Osteoblast (primary cell): ENCODE measurements at regions not wholly inside any gene's neighbourhood (a gene's known extent, or its start where the extent isn't known, plus 50 kb on each side); places are given as distances from the start of the nearest gene placed in this dataset.

Experiments used
- DNase-seq: peaks from one replicate; pipeline ENCODE4 v3.0.0; 2011; ENCODE audit warnings: low spot score, mixed read lengths; ENCODE audit not compliant: insufficient read length; ENCODE audit errors: missing footprints
- H2AFZ ChIP-seq: 2 replicates; pipeline ENCODE4 v1.6.0; 2011; ENCODE audit warnings: mild to moderate bottlenecking, low read length
- H3K27ac ChIP-seq: 2 replicates; pipeline ENCODE4 v1.5.1; 2011; ENCODE audit warnings: mild to moderate bottlenecking, low read depth, low read length, moderate library complexity
- H3K27me3 ChIP-seq: 2 replicates; pipeline ENCODE4 v1.6.0; 2012; ENCODE audit warnings: mild to moderate bottlenecking, control low read depth, inconsistent platforms, low read length, moderate library complexity; ENCODE audit not compliant: insufficient read depth
- H3K36me3 ChIP-seq: 2 replicates; pipeline ENCODE4 v1.5.1; 2011; ENCODE audit warnings: mild to moderate bottlenecking, low read length, control low read depth, moderate library complexity; ENCODE audit not compliant: insufficient read depth
- H3K4me1 ChIP-seq: 2 replicates; pipeline ENCODE4 v1.5.1; 2011; ENCODE audit warnings: mild to moderate bottlenecking, low read length, control low read depth, moderate library complexity; ENCODE audit not compliant: insufficient read depth
- H3K4me2 ChIP-seq: 2 replicates; pipeline ENCODE4 v1.6.0; 2011; ENCODE audit warnings: mild to moderate bottlenecking, low read length; ENCODE audit not compliant: insufficient read depth
- H3K4me3 ChIP-seq: fragments of 200-600 bp; sonication (generic); 3 replicates; pipeline ENCODE4 v1.5.1; 2012; ENCODE audit warnings: mild to moderate bottlenecking, low read length, inconsistent platforms; ENCODE audit not compliant: insufficient read depth
- H3K79me2 ChIP-seq: 2 replicates; pipeline ENCODE4 v1.6.0; 2012; ENCODE audit warnings: mild to moderate bottlenecking, low read length, control low read depth, inconsistent platforms; ENCODE audit not compliant: insufficient read depth
- H3K9me3 ChIP-seq: 2 replicates; pipeline ENCODE4 v1.5.1; 2011; ENCODE audit warnings: low read depth, low read length, control low read depth
- H4K20me1 ChIP-seq: 2 replicates; pipeline ENCODE4 v1.6.0; 2012; ENCODE audit warnings: mild to moderate bottlenecking, low read length, control low read depth; ENCODE audit not compliant: insufficient read depth
- CTCF ChIP-seq: IDR thresholded peaks from 2 replicates; pipeline ENCODE4 v1.5.1; 2011; ENCODE audit warnings: mild to moderate bottlenecking, low read depth, low read length, moderate library complexity; ENCODE audit errors: extremely low read depth

- no peaks in the 10 kb centered on the region for H3K27me3 ChIP-seq
- no peaks in the 10 kb centered on the region for H4K20me1 ChIP-seq
- H2AFZ ChIP-seq: no peak overlapping the region
- H3K4me1 ChIP-seq: no peaks in the 10 kb centered on the region
- no peaks in the 10 kb centered on the region for H3K36me3 ChIP-seq
- H3K79me2 ChIP-seq: no peaks in the 10 kb centered on the region
- no peak overlapping the region for H3K27ac ChIP-seq
- no peak for DNase-seq
- no peak overlapping the region for H3K4me3 ChIP-seq
- no peak overlapping the region for H3K4me2 ChIP-seq
- no peaks in the 10 kb centered on the region for H3K9me3 ChIP-seq
- no peak for TF ChIP-seq CTCF
These were observed 173.2 kb upstream of the TRIM24 start for GRCh38 chr7:138286846-138287245.

- no peaks in the 10 kb centered on the region for H3K9me3 ChIP-seq
- H3K27ac ChIP-seq: no peak overlapping the region
- TF ChIP-seq CTCF: no peak
- no peak overlapping the region for H3K4me3 ChIP-seq
- H3K4me1 ChIP-seq: no peaks in the 10 kb centered on the region
- no peak overlapping the region for H2AFZ ChIP-seq
- H3K4me2 ChIP-seq: no peak overlapping the region
- no peaks in the 10 kb centered on the region for H4K20me1 ChIP-seq
- no peaks in the 10 kb centered on the region for H3K79me2 ChIP-seq
- no peaks in the 10 kb centered on the region for H3K27me3 ChIP-seq
- H3K36me3 ChIP-seq: no peaks in the 10 kb centered on the region
- DNase-seq: no peak
These were observed 172.5 kb upstream of the TRIM24 start for GRCh38 chr7:138287549-138287948.

- Histone ChIP-seq H4K20me1 (no peaks in the 10 kb centered on the region), H2AFZ (no peak overlapping the region), H3K4me2 (no peak overlapping the region), H3K4me3 (no peak overlapping the region), H3K36me3 (no peaks in the 10 kb centered on the region), H3K27me3 (no peaks in the 10 kb centered on the region), H3K9me3 (no peaks in the 10 kb centered on the region), H3K79me2 (no peaks in the 10 kb centered on the region), H3K27ac (no peak overlapping the region), H3K4me1 (no peaks in the 10 kb centered on the region)
- no peak for DNase-seq
- no peak for TF ChIP-seq CTCF
These were observed 171.0 kb upstream of the TRIM24 start for GRCh38 chr7:138289082-138289481.

- Histone ChIP-seq H3K4me3 (no peak overlapping the region), H4K20me1 (no peaks in the 10 kb centered on the region), H3K9me3 (no peaks in the 10 kb centered on the region), H3K36me3 (no peaks in the 10 kb centered on the region), H3K27me3 (no peaks in the 10 kb centered on the region), H3K4me2 (no peak overlapping the region), H3K4me1 (no peaks in the 10 kb centered on the region), H3K27ac (no peak overlapping the region), H2AFZ (no peak overlapping the region), H3K79me2 (no peaks in the 10 kb centered on the region)
- DNase-seq: no peak
- TF ChIP-seq CTCF: no peak
These were observed 170.2 kb upstream of the TRIM24 start for GRCh38 chr7:138289864-138290263.
